ENCODE measurements at regions not wholly inside any gene's neighbourhood (a gene's known extent, or its start where the extent isn't known, plus 50 kb on each side); places are given as distances from the start of the nearest gene placed in this dataset.

- TF ChIP-seq L3MBTL2 (conservative IDR thresholded peaks at IDR 0.05) = no peak
- no peak for TF ChIP-seq TARDBP (IDR thresholded peaks at IDR 0.05)
- TF ChIP-seq BHLHE40 (IDR thresholded peaks at IDR 0.05; ENCODE audit: borderline replicate concordance) = no peak
- no peak for TF ChIP-seq FOXA1 (IDR thresholded peaks at IDR 0.05)
- TF ChIP-seq SUZ12 (IDR thresholded peaks at IDR 0.05) = no peak
- TF ChIP-seq FOXM1 (IDR thresholded peaks at IDR 0.05; ENCODE audit: borderline replicate concordance) = no peak
- TF ChIP-seq FOXK2 (IDR thresholded peaks at IDR 0.05) = no peak
- no peak for TF ChIP-seq HDGF (IDR thresholded peaks at IDR 0.05; ENCODE audit: borderline replicate concordance)
- no peak for TF ChIP-seq SP1 (IDR thresholded peaks at IDR 0.05)
- no peak for TF ChIP-seq NFRKB (IDR thresholded peaks at IDR 0.05)
- no peak for TF ChIP-seq ARNT (IDR thresholded peaks at IDR 0.05)
- ChIA-PET CTCF (no interaction called here), POLR2A (no interaction called here)
- DNase-seq (ENCODE audit: extremely low spot score) = no peak
Observed at GRCh38 chr4:66655505-66655904, 889.8 kb downstream of the CENPC start.

DNA sequence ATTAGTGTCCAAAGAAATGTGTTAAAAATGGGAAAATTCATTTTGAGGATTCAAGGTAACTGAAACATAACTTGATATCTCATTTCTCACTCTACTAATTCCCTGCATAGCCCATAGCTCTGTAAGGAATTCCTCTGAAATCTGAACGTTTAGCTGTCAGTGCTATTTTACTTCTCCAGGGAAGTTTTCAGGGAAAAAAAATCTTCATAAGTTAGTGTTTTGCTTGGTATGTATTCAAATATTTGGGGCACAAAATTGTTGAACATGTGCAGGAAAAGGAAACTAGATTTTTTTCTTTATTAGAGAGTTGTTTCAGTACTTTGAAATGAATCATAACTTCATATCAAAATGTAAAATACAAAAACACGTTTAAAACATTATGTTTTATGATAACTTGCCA is 891.4 kb downstream of the CENPC start:
- DNase-seq (ENCODE audit: extremely low spot score) = no peak
- POLR2A ChIA-PET = no interaction called here
- CTCF ChIA-PET = no interaction called here
- no peak for TF ChIP-seq TARDBP (IDR thresholded peaks at IDR 0.05)

DNA sequence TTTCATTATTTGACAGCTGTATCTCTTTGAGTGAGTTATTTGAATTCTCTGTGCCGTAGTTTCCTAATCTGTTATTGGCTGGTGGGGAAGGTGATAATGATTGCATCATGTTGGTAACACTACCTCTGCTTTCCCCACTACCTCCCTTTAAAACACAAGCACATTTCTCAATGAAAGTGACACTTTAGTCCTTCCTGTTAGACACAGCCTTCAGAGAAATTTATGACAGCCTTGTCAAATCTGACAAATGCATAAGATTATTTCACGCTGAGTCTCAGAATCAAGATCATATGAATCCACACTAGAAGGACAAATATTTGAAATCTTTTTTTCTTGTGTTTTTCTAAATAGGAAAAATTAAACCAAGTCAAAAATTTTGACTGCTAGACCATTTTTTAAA is 896.1 kb downstream of the CENPC start:
- ChIA-PET POLR2A (no interaction called here), CTCF (no interaction called here)

GRCh38 chr4:66647926-66648325 is 897.4 kb downstream of the CENPC start:
- CTCF ChIA-PET = no interaction called here
- DNase-seq (ENCODE audit: extremely low spot score) = no peak
- TF ChIP-seq LEF1 (IDR thresholded peaks at IDR 0.05; ENCODE audit: borderline replicate concordance) (no peak), FOXA1 (IDR thresholded peaks at IDR 0.05) (no peak), ARNT (IDR thresholded peaks at IDR 0.05) (no peak), NFRKB (IDR thresholded peaks at IDR 0.05) (no peak), TARDBP (IDR thresholded peaks at IDR 0.05) (no peak), ELF4 (IDR thresholded peaks at IDR 0.05) (no peak), ZNF384 (IDR thresholded peaks at IDR 0.05) (no peak)
- TF ChIP-seq, protein P1, sequence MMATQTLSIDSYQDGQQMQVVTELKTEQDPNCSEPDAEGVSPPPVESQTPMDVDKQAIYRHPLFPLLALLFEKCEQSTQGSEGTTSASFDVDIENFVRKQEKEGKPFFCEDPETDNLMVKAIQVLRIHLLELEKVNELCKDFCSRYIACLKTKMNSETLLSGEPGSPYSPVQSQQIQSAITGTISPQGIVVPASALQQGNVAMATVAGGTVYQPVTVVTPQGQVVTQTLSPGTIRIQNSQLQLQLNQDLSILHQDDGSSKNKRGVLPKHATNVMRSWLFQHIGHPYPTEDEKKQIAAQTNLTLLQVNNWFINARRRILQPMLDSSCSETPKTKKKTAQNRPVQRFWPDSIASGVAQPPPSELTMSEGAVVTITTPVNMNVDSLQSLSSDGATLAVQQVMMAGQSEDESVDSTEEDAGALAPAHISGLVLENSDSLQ (IDR thresholded peaks at IDR 0.05) = no peak
- POLR2A ChIA-PET = no interaction called here

More for the DNA sequence above, 896.1 kb downstream of the CENPC start:
- DNase-seq (ENCODE audit: extremely low spot score) = no peak
- no peak for TF ChIP-seq FOXK2 (IDR thresholded peaks at IDR 0.05)
- TF ChIP-seq FOXM1 (IDR thresholded peaks at IDR 0.05; ENCODE audit: borderline replicate concordance) = no peak
- no peak for TF ChIP-seq LEF1 (IDR thresholded peaks at IDR 0.05; ENCODE audit: borderline replicate concordance)
- no peak for TF ChIP-seq TARDBP (IDR thresholded peaks at IDR 0.05)
- TF ChIP-seq NFRKB (IDR thresholded peaks at IDR 0.05) = no peak
- no peak for TF ChIP-seq CTBP1 (IDR thresholded peaks at IDR 0.05; ENCODE audit: borderline replicate concordance)
- TF ChIP-seq ZNF384 (IDR thresholded peaks at IDR 0.05) = no peak
- TF ChIP-seq ARNT (IDR thresholded peaks at IDR 0.05) = no peak
- no peak for TF ChIP-seq FOXA1 (IDR thresholded peaks at IDR 0.05)
- TF ChIP-seq SUZ12 (IDR thresholded peaks at IDR 0.05) = no peak
- TF ChIP-seq, protein P1 (IDR thresholded peaks at IDR 0.05) = no peak
- no peak for TF ChIP-seq BHLHE40 (IDR thresholded peaks at IDR 0.05; ENCODE audit: borderline replicate concordance)
- no peak for TF ChIP-seq L3MBTL2 (conservative IDR thresholded peaks at IDR 0.05)
- TF ChIP-seq ELF4 (IDR thresholded peaks at IDR 0.05) = no peak
- TF ChIP-seq HDGF (IDR thresholded peaks at IDR 0.05; ENCODE audit: borderline replicate concordance) = no peak

DNA sequence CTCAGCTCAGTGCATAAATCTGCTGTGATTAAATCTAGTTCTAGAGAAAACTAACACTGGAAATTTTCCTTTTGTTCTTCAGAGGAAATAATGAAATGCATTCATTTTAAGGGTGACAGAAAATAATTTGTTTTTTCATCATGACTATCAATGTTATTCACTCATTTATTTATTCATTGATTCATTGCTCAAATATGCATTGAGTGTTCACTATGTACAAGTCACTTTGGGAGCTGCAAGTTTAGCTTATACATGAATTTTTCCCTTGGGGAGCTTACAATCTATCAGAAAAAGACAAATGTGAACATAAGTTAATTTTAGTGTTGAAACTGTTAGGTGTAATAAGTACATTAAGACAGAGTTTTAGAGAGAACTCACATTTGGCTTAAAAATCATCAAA is 897.8 kb downstream of the CENPC start:
- DNase-seq (ENCODE audit: extremely low spot score) = no peak
- POLR2A ChIA-PET = no interaction called here
- no peak for TF ChIP-seq ELF4 (IDR thresholded peaks at IDR 0.05)
- TF ChIP-seq, protein P1 (IDR thresholded peaks at IDR 0.05) = no peak
- TF ChIP-seq SP1 (IDR thresholded peaks at IDR 0.05) = no peak
- TF ChIP-seq CTBP1 (IDR thresholded peaks at IDR 0.05; ENCODE audit: borderline replicate concordance) = no peak
- TF ChIP-seq ARNT (IDR thresholded peaks at IDR 0.05) = no peak
- no peak for TF ChIP-seq FOXA1 (IDR thresholded peaks at IDR 0.05)
- TF ChIP-seq L3MBTL2 (conservative IDR thresholded peaks at IDR 0.05) = no peak
- no peak for TF ChIP-seq FOXM1 (IDR thresholded peaks at IDR 0.05; ENCODE audit: borderline replicate concordance)
- CTCF ChIA-PET = no interaction called here

GRCh38 chr4:66640233-66640990 is 904.9 kb downstream of the CENPC start:
- no peak for DNase-seq (ENCODE audit: extremely low spot score)
- no peak for TF ChIP-seq SUZ12 (IDR thresholded peaks at IDR 0.05)
- ChIA-PET CTCF (interaction anchor here (0.7 kb wide), 2 partner anchors 513 to 1569 kb away, joined by 6 to 9 read pairs; no protein-coding TSS in a partner anchor), POLR2A (no interaction called here)

- CTCF ChIA-PET = no interaction called here
- POLR2A ChIA-PET = no interaction called here
- DNase-seq (ENCODE audit: extremely low spot score) = peak; percentile 8
- TF ChIP-seq ELF4 (IDR thresholded peaks at IDR 0.05) (no peak), SUZ12 (IDR thresholded peaks at IDR 0.05) (no peak), ARNT (IDR thresholded peaks at IDR 0.05) (no peak), ZNF384 (IDR thresholded peaks at IDR 0.05) (no peak), L3MBTL2 (conservative IDR thresholded peaks at IDR 0.05) (no peak), FOXA1 (IDR thresholded peaks at IDR 0.05) (no peak), SP1 (IDR thresholded peaks at IDR 0.05) (no peak), HDGF (IDR thresholded peaks at IDR 0.05; ENCODE audit: borderline replicate concordance) (no peak)
Observed at GRCh38 chr4:66639361-66639760, 905.9 kb downstream of the CENPC start.
